MM.1S (cell line): ENCODE measurements at regions not wholly inside any gene's neighbourhood (a gene's known extent, or its start where the extent isn't known, plus 50 kb on each side); places are given as distances from the start of the nearest gene placed in this dataset.

Experiments
- DNase-seq: peaks from one replicate; pipeline ENCODE4 v3.0.0-alpha.2; 2015
- H2AFZ ChIP-seq: fragments of 300-600 bp; sonication (generic); 2 replicates; pipeline ENCODE4 v1.6.0; 2016; ENCODE audit warnings: antibody characterized with exemption, low read length
- H3F3A ChIP-seq: fragments of 300-600 bp; sonication (generic); 2 replicates; pipeline ENCODE4 v1.6.1; 2016; ENCODE audit warnings: mild to moderate bottlenecking, antibody characterized with exemption, low read length, moderate library complexity, mixed read lengths; ENCODE audit not compliant: insufficient read depth
- H3K27ac ChIP-seq: fragments of 300-600 bp; sonication (generic); 2 replicates; pipeline ENCODE4 v1.5.1; 2016; ENCODE audit warnings: mild to moderate bottlenecking, low read length
- H3K27me3 ChIP-seq: fragments of 300-600 bp; sonication (generic); replicated peaks from 2 replicates; pipeline ENCODE4 v1.6.0; 2016; ENCODE audit warnings: low read length; ENCODE audit not compliant: insufficient read depth
- H3K36me3 ChIP-seq: fragments of 300-600 bp; sonication (generic); replicated peaks from 2 replicates; pipeline ENCODE4 v1.6.1; 2016; ENCODE audit warnings: mild to moderate bottlenecking, low read length, mixed read lengths; ENCODE audit not compliant: insufficient read depth
- H3K4me1 ChIP-seq: fragments of 300-600 bp; sonication (generic); 2 replicates; pipeline ENCODE4 v1.6.1; 2016; ENCODE audit warnings: low read length, mixed read lengths
- H3K4me2 ChIP-seq: fragments of 300-600 bp; sonication (generic); 2 replicates; pipeline ENCODE4 v1.6.0; 2016; ENCODE audit warnings: low read depth, low read length
- H3K4me3 ChIP-seq: fragments of 300-600 bp; sonication (generic); 2 replicates; pipeline ENCODE4 v1.5.1; 2016; ENCODE audit warnings: low read length, mixed read lengths
- H3K79me2 ChIP-seq: fragments of 300-600 bp; sonication (generic); 2 replicates; pipeline ENCODE4 v1.6.1; 2016; ENCODE audit warnings: mixed run types, low read length, mixed read lengths
- H3K9ac ChIP-seq: fragments of 300-600 bp; sonication (generic); 2 replicates; pipeline ENCODE4 v1.6.1; 2016; ENCODE audit warnings: low read length, mixed read lengths
- H3K9me2 ChIP-seq: fragments of 300-600 bp; sonication (generic); replicated peaks from 2 replicates; pipeline ENCODE4 v1.6.1; 2016; ENCODE audit warnings: mild to moderate bottlenecking, low read length, mixed read lengths; ENCODE audit not compliant: insufficient read depth
- H3K9me3 ChIP-seq: fragments of 300-600 bp; sonication (generic); replicated peaks from 2 replicates; pipeline ENCODE4 v1.6.1; 2016; ENCODE audit warnings: mild to moderate bottlenecking, low read length, mixed read lengths; ENCODE audit not compliant: insufficient read depth
- H4K20me1 ChIP-seq: fragments of 300-600 bp; sonication (generic); 2 replicates; pipeline ENCODE4 v1.6.1; 2016; ENCODE audit warnings: mild to moderate bottlenecking, low read length, moderate library complexity, mixed read lengths; ENCODE audit not compliant: insufficient read depth
- CTCF ChIP-seq: fragments of 300-600 bp; sonication (generic); IDR thresholded peaks from 2 replicates; pipeline ENCODE4 v1.5.1; 2016; ENCODE audit warnings: antibody characterized with exemption, low read length, mixed read lengths
- EZH2 ChIP-seq: fragments of 300-600 bp; sonication (generic); optimal IDR thresholded peaks from 2 replicates; pipeline ENCODE3; 2017; ENCODE audit warnings: low read depth, mild to moderate bottlenecking, antibody characterized with exemption, low read length, mixed read lengths
- EZH2phosphoT487 ChIP-seq: fragments of 300-600 bp; sonication (generic); IDR thresholded peaks from 2 replicates; pipeline ENCODE4 v1.6.1; 2018; ENCODE audit warnings: antibody characterized with exemption, low read length

GRCh38 chr16:73915140-73915539, 381.5 kb upstream of the PSMD7 start:
- TF ChIP-seq EZH2phosphoT487 = no peak
- no peak for TF ChIP-seq CTCF
- TF ChIP-seq EZH2 = no peak
- Histone ChIP-seq H3F3A (no peaks in the 10 kb centered on the region), H4K20me1 (no peaks in the 10 kb centered on the region), H3K36me3 (no peaks in the 10 kb centered on the region), H3K4me2 (no peak overlapping the region), H3K9me3 (no peaks in the 10 kb centered on the region), H3K4me1 (no peaks in the 10 kb centered on the region), H3K27ac (no peak overlapping the region), H3K27me3 (no peaks in the 10 kb centered on the region), H3K79me2 (no peaks in the 10 kb centered on the region), H3K9me2 (no peaks in the 10 kb centered on the region), H3K9ac (no peak overlapping the region), H2AFZ (no peak overlapping the region), H3K4me3 (no peak overlapping the region)
- no peak for DNase-seq

GRCh38 chr16:73912850-73913249, 383.8 kb upstream of the PSMD7 start:
- H3K9me2 ChIP-seq = no peaks in the 10 kb centered on the region
- H3K27me3 ChIP-seq = no peaks in the 10 kb centered on the region
- DNase-seq = no peak
- no peaks in the 10 kb centered on the region for H3K9me3 ChIP-seq
- no peak overlapping the region for H3K9ac ChIP-seq
- no peak overlapping the region for H3K27ac ChIP-seq
- H3K4me1 ChIP-seq = no peaks in the 10 kb centered on the region
- no peak overlapping the region for H2AFZ ChIP-seq
- TF ChIP-seq CTCF (no peak), EZH2 (no peak), EZH2phosphoT487 (no peak)
- H3K4me2 ChIP-seq = no peak overlapping the region
- no peaks in the 10 kb centered on the region for H4K20me1 ChIP-seq
- no peak overlapping the region for H3K4me3 ChIP-seq
- no peaks in the 10 kb centered on the region for H3K79me2 ChIP-seq
- no peaks in the 10 kb centered on the region for H3F3A ChIP-seq
- no peaks in the 10 kb centered on the region for H3K36me3 ChIP-seq

GRCh38 chr16:73912281-73912680, 384.3 kb upstream of the PSMD7 start:
- Histone ChIP-seq H2AFZ (no peak overlapping the region), H3K27ac (no peak overlapping the region), H3K9me3 (no peaks in the 10 kb centered on the region), H3K4me1 (no peaks in the 10 kb centered on the region), H3K4me2 (no peak overlapping the region), H3K36me3 (no peaks in the 10 kb centered on the region), H3K79me2 (no peaks in the 10 kb centered on the region), H3F3A (no peaks in the 10 kb centered on the region), H3K27me3 (no peaks in the 10 kb centered on the region), H3K4me3 (no peak overlapping the region), H4K20me1 (no peaks in the 10 kb centered on the region), H3K9ac (no peak overlapping the region), H3K9me2 (no peaks in the 10 kb centered on the region)
- no peak for DNase-seq
- TF ChIP-seq CTCF = no peak
- TF ChIP-seq EZH2 = no peak
- no peak for TF ChIP-seq EZH2phosphoT487
